Renal cortex interstitium (tissue), 11 donors: ENCODE measurements at regions not wholly inside any gene's neighbourhood (a gene's known extent, or its start where the extent isn't known, plus 50 kb on each side); places are given as distances from the start of the nearest gene placed in this dataset.
"Not testable (repeated sequence)": the region's sequence is repeated elsewhere in the genome, so short reads cannot be mapped to it uniquely, and the experiment has no call there.

Experiments
- DNase-seq, 11 donors: peaks; one replicate each; pipeline ENCODE4 v3.0.0-alpha.2; 2013; ENCODE audit warnings: low read depth in 9 of 11, low spot score in 4 of 11; ENCODE audit errors: extremely low read depth in 1 of 11

DNA sequence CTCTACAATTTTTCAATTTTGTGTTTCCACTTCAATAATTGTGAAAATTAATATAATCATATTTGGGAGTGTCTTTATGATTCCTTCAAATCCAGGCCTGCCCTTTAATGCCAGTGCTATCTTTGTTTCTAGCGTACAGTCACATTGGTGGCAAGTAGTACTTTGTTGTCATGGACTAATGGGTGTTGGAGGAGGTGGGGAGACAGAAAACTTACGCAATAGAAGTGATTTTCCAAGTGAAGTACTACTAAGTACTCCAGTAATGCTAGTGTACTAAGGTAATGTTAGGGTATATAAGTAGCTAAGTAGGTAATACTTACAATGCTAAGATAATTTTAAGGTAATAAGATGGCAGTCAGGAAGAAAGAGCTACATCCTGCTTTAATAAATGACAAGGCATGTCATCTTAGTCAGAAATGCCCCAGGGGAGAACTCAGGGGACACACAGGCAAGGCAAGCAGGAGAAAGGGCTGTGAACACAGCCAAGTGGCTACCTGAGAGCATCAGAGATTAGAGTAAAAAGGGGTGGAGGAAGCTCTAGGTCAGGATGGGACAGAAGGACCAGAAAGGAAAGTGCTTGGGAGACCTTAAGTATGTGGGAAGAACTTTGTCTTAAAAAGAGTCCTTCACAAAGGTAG, 217.2 kb upstream of the PRDM1 start:
- DNase-seq, result no peak

DNA sequence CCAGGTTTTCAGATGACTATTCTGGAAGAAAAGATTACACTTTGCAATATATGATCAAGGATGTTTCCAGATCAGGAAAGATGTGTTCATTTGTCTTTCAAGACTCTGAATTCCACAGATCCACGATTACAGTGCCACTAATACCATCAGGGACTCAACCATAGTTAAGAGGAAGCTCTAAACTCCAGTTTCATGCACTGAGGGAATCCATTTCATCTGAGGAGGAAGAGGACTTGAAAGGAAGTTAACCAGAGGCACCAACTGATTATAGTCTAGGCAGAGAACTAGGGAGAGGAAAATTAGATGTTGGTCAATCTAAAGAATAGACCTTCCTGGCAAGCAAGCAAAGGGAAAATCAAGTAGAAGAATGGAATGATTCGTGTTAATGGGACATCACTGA, 218.3 kb upstream of the PRDM1 start:
- no peak for DNase-seq

DNA sequence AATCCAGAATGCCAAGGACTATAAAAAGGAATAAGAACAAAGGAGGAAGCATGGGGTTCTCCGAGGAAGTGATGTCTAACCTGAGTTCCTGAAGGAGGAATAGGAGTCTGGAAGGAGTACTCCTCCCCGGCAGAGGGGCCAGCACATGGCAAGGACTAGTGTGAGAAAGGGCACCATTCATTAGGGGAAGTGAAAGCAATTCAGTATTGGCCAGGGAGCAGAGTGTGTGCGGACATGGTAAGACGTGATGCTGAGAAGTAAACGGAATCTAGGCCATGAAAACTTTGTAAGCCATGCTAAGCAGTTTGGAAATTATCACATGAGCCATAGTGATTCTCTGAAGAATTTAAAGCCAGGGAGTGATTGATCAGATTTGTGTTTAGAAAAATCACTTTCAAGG, 218.9 kb upstream of the PRDM1 start:
- DNase-seq, result no peak

DNA sequence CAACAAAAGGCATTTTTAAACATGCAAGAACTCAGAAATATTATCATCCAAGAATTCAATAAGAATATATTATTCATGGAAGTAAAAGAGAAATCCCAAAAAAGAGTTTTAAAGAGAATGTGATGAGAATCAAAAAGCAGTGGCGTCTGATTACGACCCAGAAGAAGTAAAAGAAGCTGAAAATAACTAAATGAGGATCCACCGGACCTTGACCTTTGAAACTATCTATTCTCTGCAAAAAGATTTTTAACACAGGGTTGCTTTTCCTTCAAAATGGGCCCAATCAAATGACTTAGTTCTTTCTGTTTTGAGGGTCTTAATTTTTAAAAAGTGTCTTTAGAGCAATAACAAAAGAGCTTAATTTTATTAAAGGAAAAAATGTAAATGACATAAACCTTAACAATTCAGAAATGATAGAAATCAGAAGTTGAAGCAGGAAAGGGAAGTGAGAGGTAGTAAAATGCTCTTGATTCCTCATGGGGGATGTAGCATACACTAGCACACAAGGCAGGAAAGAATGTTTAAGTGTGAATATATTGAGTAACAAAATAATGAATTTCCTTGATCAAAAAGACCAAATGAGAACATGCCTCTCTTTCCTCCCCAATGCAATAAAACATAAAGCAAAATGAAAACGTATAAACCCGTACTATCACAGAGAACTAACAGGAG, 223.1 kb upstream of the PRDM1 start:
- no peak for DNase-seq

DNA sequence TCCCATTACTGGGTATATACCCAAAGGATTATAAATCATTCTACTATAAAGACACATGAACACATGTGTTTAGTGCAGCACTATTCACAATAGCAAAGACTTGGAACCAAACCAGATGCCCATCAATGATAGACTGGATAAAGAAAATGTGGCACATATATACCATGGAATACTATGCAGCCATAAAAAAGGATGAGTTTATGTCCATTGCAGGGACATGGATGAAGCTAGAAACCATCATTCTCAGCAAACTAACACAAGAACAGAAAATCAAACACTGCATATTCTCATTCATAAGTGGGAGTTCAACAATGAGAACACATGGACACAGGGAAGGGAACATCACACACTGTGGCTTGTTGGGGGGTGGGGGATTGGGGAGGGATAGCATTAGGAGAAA, 225.2 kb upstream of the PRDM1 start:
- not testable (repeated sequence) for DNase-seq

DNA sequence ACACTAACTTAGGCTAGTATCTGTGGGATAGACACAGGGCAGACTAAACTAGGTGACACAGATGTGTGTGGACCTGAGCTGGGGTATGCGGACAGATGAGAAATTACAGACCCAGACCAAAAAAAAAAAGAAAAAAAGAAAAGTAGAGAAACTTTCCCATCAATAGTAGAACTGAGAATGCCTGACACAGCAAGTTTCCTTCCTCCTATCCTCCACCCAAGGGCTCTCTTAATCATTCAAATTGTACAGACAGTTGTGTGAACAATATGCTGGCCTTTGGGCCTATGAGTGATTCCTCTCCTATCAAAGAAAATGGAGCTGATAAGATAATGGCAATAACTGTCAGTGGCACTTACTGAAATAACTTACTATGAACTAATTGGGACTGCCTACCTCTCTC, 226.7 kb upstream of the PRDM1 start:
- no peak for DNase-seq

DNA sequence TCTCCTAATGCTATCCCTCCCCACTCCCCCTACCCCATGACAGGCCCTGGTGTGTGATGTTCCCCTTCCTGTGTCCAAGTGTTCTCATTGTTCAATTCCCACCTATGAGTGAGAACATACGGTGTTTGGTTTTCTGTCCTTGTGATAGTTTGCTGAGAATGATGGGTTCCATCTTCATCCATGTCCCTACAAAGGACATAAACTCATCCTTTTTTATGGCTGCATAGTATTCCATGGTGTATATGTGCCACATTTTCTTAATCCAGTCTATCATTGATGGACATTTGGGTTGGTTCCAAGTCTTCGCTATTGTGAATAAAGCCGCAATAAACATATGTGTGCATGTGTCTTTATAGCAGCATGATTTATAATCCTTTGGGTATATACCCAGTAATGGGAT, 227.5 kb upstream of the PRDM1 start:
- DNase-seq, result not testable (repeated sequence)

DNA sequence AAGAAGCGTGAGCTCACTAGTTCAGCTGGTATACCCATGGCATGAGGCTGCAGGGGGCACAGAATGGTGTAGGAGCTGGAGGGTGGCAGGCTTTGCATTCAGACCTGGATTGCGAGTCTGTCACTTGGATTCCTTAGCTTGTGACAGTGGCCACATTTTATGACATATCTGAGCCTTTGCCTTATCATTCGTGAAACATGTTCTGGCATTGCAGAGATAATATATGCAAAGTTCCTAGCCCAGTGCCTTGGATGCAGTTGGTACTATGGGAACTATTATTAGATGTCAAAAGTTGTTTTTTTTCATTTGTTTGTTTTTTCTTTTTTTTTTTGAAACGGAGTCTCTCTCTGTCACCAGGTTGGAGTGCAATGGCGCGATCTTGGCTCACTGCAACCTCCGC, 230.7 kb upstream of the PRDM1 start:
- no peak for DNase-seq

DNA sequence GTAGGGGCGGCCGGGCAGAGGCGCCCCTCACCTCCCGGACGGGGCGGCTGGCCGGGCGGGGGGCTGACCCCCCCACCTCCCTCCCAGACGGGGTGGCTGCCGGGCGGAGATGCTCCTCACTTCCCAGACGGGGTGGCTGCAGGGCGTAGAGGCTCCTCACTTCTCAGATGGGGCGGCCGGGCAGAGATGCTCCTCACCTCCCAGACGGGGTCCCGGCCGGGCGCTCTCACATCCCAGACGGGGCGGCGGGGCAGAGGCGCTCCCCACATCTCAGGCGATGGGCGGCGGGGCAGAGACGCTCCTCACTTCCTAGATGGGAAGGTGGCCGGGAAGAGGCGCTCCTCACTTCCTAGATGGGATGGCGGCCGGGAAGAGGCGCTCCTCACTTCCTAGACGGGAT, 232.2 kb upstream of the PRDM1 start:
- DNase-seq, result not testable (repeated sequence)

DNA sequence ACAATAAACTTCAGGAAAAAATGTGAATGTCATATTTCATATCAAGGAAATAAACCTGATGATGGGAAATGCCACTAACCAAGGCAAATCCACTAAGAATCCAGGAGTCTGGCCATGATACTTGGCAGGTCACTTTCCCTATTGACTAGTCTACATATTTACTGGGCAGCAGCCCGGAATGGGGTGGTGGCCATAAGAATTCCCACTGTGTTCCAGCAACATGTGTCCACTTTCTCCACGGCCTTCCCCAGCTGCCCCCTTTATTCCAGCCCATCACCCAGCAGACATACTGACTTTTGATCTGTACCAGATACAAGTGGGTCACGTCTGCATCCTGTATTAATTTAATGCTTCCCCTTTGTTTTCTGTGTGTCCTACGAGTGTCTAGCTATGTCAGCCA, 234.5 kb upstream of the PRDM1 start:
- no peak for DNase-seq

DNA sequence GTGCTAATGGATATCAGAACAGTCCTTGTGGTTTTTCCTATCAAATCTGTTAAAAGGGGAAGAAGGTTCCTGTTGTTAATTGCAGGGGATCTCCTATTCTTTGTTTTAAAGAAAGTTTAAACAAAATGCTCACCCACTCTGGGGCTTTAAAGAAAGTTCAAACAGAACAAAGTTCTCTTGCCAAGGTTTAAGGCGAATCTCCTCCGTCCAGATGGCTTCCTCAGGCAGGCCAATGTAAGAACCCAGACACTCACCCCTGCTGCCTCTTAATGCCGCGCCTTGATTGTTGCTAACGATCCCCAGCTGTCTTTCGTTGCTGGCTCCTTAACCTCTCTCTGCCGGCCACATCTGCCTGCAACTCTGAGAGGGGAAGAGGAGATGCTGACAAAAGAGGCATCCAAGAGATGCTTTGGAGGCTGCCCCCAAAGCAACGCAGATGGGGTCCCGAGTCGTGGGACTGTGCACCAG, 235.0 kb upstream of the PRDM1 start:
- DNase-seq, result no peak

DNA sequence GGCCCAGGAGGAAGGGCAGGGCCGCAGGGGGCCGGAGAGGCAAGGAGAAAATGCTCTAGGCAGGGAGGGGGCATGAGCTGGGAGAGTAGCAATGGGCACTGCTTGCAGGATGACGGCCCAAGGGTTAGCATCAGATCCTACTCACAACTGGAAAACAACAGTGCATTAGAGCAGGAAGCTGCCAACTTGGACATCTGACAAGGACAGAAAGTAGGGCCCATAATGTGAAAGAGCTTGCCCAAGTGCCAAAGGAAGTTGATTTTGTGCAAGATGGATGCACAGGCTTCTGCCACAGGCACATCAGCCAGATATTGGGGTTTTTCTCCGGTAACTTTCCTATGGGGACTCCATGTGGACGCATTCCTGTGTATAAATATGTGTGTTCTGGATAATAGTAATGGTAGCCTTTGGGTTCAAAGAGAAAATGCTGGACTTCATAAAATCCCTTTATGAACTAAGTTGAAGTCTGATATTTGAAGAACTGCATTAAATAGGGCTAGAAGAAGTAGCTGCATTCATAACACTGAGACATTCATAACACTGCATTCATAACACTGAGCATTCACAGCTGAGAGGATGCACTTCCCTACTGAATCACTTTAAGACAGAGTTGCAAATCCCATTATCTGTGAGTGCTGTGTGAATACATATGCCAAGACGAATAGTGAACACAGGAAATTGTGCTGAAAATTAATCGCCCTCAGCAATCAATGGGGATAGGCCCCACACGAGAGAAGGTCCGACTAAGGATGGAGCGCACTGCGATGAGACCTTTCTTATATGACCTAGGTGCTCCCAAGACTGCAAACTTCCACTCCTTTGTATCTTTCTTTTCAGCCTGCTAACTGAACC, 235.6 kb upstream of the PRDM1 start:
- no peak for DNase-seq

DNA sequence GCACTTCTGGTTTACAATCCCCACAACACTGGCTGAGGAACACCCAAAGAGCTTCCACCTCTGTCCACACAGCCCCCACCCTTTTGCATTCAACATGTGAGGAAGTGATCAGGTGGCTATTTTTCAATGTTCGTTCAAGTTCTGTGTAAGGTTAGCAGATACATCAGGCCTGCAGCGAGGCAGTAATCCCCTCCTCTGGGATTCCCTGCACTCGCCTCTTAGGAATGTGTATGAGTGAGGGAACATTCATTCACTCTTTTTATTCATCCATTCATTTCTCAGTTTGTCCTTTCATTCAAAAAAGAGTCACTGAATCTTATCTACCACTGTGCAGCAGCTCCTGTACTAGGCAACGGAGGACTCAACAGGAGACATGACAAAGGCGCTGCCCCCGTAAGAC, 236.4 kb upstream of the PRDM1 start:
- DNase-seq, result no peak

DNA sequence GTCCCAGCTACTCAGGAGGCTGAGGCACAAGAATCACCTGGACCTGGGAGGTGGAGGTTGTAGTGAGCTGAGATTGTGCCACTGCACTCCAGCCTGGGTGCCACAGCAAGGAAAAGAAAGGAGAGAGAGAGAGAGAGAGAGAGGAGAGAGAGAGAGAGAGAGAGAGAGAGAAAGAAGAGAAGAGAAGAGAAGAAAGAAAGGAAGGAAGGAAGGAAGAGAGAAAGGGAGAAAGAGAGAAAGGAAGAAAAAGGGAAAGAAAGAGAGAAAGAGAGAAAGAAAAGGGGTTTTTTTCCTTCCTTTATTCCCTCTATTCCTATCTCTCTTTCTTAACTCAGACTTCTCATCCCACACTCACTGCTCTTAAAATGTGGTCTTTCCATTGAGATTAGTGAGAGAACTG, 238.7 kb upstream of the PRDM1 start:
- DNase-seq, result no peak

DNA sequence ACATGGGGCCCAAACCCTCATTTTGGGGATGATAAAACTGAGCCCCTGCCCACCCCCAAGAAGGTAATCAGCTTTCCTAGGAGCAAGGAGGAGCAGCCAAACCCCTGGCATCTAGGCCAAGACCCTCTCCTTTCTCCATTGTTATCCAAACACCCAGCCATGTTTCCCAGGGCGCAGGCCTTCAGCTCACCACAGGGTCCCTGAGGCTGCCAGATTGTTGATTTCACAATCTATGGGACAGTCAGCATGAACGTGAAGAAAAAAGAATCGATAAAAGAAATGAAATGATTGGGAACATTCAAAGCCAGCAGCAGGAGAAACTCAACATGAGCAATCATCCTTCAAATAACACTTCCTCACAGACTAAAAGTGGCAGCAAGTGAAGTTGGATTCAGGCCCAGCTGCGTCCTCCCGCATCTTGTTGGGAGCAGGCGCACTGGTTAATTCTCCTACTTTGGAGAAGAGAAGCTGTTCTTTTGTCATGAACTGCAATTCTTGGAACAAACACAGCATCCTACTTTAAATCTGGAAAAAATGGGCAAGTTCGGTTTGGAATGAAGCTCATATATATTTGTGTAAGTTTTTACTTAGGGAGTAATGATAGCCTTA, 241.8 kb upstream of the PRDM1 start:
- no peak for DNase-seq

DNA sequence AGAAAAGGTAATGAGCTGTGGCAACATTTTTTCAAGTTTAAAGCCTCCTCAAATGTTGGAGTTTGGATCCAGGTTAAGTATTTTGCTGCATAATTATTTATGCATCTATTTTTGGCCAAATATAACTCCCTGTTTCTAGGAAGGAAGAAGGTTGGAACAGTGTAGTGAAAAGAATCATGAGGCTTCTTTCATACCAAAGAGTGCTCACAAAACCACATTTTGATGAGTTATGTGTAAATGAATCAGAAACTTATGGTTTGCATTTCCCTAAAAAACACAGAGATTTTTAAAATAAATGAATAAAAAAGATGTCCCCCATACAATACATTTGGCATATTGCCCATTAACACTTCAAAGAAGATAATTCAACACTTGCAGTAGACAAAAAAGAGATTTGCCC, 246.9 kb upstream of the PRDM1 start:
- no peak for DNase-seq

DNA sequence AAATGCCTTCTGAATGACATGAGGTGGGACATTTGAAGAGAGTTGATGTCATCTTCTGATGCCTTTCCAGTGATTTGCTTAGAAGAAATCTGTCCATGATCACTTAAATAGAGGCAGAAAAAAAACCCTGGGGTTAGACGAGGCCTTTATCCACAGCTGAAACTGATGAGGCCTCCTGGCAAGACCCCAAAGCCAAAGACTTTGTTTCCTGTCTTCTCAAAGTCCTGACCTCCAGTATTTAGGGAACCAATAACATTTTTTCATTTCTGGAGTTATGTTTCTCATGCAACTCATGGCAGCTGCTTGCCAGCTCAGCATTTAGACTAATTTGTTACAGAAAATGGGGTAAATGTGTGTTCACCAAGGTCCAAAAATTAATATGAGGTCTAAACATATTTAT, 248.0 kb upstream of the PRDM1 start:
- DNase-seq, result no peak

DNA sequence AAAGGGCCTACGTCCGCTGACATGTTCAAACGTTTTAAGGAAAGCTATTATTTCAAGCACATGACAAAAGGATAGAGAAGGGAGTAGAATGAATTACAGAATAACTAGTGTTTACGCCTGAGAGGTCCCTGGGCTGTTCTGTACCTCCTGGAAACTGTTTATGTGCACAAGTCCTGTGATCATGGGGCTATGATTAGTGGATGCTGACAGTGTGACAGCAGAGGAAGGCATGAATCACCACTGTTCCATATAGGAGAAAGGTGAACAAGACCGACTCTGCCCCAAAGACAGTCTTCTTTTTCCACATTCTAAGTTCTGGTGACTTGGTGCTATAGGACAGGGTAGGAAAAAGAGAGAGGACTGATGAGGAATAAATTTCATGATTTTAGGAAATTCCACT, 249.2 kb upstream of the PRDM1 start:
- DNase-seq, result peak in 4 of 11 donors; percentile 11 to 34 (median 27)

DNA sequence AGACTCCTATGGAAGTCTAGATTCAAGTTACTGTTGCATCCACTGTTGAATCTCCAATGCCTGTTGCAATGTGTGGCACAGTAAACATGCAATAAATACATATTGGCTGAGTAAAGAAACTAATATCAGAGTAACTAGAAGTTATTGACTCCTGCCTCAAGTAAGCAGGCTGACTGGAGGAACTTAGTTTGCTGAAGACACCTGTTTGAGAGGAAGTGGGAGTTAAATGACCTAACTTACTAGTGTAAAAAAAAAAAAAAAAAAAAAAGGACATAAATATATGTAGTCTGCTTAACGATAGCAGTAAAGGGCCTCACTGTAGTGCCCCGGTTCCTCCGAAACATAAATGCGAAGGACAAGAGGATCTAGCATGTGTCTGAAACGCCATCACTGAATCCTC, 249.8 kb upstream of the PRDM1 start:
- DNase-seq, result no peak

DNA sequence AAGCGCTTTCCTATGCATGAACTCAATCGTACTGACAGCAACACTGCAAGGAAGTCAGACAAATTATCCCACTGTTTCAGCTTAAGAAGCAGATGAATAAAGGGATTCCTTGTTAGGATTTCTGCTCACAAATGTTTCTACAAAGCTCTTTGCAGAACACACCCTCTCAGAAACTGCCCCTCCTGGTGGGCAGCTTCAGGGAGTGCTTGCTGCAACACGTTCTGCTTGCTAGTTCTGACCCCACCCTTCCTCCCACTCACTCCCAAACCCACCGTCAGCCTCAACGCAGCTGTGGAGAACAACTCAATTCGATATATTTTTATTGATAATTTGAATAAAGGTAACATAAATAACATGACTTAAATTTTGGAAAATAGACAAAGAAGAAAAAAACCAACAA, 250.8 kb upstream of the PRDM1 start:
- no peak for DNase-seq
